CD4-positive, alpha-beta T cell (primary cell): ENCODE measurements at regions not wholly inside any gene's neighbourhood (a gene's known extent, or its start where the extent isn't known, plus 50 kb on each side); places are given as distances from the start of the nearest gene placed in this dataset.

Experiments
- ATAC-seq: fragments of 200-7000 bp; cut with Tn5 transposase; one replicate; pipeline ENCODE4 v1.10.0; 2022; ENCODE audit warnings: mild to moderate bottlenecking; ENCODE audit not compliant: poor library complexity
- CTCF ChIA-PET: fragments of 350-600 bp; sonication (Branson Sonifier 250); formaldehyde crosslinking; loops from one replicate; lab custom pipeline; 2021; ENCODE audit warnings: antibody characterized with exemption, inconsistent platforms; lab: Charles Lee
- POLR2A ChIA-PET: fragments of 350-600 bp; sonication (Branson Sonifier 250); formaldehyde crosslinking; loops from one replicate; lab custom pipeline; 2021; ENCODE audit warnings: antibody characterized with exemption, inconsistent platforms; lab: Charles Lee
- DNase-seq, 14 experiments: peaks; one replicate each; pipeline ENCODE4 v3.0.0-alpha.2; 2013 to 2020; ENCODE audit warnings: mixed read lengths in 2 of 14
- H3K27ac ChIP-seq, 2 donors: one replicate each; pipeline versions ENCODE4 v1.5.1 to v1.7.0; 2013; ENCODE audit warnings: low read length in 2 of 2, low read depth in 1 of 2, mild to moderate bottlenecking in 1 of 2
- H3K27me3 ChIP-seq, 2 experiments: 1 replicate in 1 of 2; 2 replicates in 1 of 2; pipeline versions ENCODE4 v1.6.1 to v1.7.0; 2013; ENCODE audit warnings: low read length in 2 of 2, control low read depth in 1 of 2, mild to moderate bottlenecking in 1 of 2, moderate library complexity in 1 of 2; ENCODE audit not compliant: insufficient read depth in 2 of 2, control insufficient read depth in 1 of 2
- H3K36me3 ChIP-seq: one replicate; pipeline ENCODE4 v1.6.1; 2013; ENCODE audit warnings: low read length, control low read depth; ENCODE audit not compliant: insufficient read depth
- H3K4me1 ChIP-seq: one replicate; pipeline ENCODE4 v1.6.1; 2013; ENCODE audit warnings: low read length, control low read depth; ENCODE audit not compliant: insufficient read depth
- H3K4me3 ChIP-seq: one replicate; pipeline ENCODE4 v1.5.1; 2013; ENCODE audit warnings: mild to moderate bottlenecking, low read length, moderate library complexity
- H3K9me3 ChIP-seq, 2 experiments: 1 replicate in 1 of 2; 2 replicates in 1 of 2; pipeline versions ENCODE4 v1.6.1 to v1.7.0; 2013; ENCODE audit warnings: low read length in 2 of 2, mild to moderate bottlenecking in 2 of 2, control low read depth in 1 of 2, moderate library complexity in 1 of 2; ENCODE audit not compliant: control insufficient read depth in 1 of 2, insufficient read depth in 1 of 2
- H3K27ac Mint-ChIP-seq: one replicate; pipeline ENCODE4 v1.8.0; 2020; ENCODE audit warnings: mixed read lengths
- H3K27me3 Mint-ChIP-seq: one replicate; pipeline ENCODE4 v1.8.0; 2021; ENCODE audit warnings: mixed read lengths
- H3K36me3 Mint-ChIP-seq: one replicate; pipeline ENCODE4 v1.8.0; 2021; ENCODE audit warnings: low read depth, mixed read lengths
- H3K4me1 Mint-ChIP-seq: one replicate; pipeline ENCODE4 v1.8.0; 2021; ENCODE audit warnings: low read depth, mixed read lengths
- H3K4me3 Mint-ChIP-seq: one replicate; pipeline ENCODE4 v1.8.0; 2020; ENCODE audit warnings: mild to moderate bottlenecking, mixed read lengths
- H3K9me3 Mint-ChIP-seq: one replicate; pipeline ENCODE4 v1.8.0; 2020; ENCODE audit warnings: mixed read lengths
- intact Hi-C, 2 experiments: fragments of 100-400 bp; cut with DNase I in 1 of 2; cut with micrococcal nuclease in 1 of 2; formaldehyde crosslinking; loops; one replicate each; pipeline versions ENCODE4 v1.15.1 to v1.9.0; 2023 to 2025; cut with DNase I, micrococcal nuclease
- TF ChIP-seq, protein P1 (sequence below): fragments of 200-600 bp; IDR thresholded peaks from one replicate; pipeline ENCODE4 v1.8.0; 2022; ENCODE audit warnings: antibody characterized with exemption, mild to moderate bottlenecking

DNA sequence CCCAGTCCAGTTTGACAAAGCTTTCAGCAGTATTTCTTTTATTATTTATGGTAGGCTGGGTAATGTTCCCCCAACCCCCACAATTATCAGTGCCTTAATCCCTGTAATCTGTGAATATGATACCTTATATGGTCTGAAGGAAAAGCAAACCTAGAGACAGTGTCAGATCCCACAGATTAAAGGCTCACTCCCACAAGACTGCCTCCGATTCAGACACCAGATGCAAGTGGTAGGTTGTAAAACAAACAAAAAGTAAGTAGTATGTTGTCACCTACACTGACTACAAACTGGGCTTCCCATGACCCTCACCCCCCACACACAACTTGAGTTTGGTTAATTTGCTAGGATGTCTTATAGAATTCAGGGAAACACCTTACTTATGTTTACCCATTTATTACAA lies 201.2 kb downstream of the NSG2 start:
- Mint-ChIP-seq H3K36me3 (no peaks in the 10 kb centered on the region), H3K4me1 (no peaks in the 10 kb centered on the region), H3K4me3 (no peak overlapping the region), H3K27me3 (peaks cover 8% of the 10 kb centered on the region), H3K9me3 (peaks cover 11% of the 10 kb centered on the region), H3K27ac (no peak overlapping the region)
- peaks cover 7 to 8% of the 10 kb centered on the region in 2 experiments for H3K9me3 ChIP-seq
- H3K27ac ChIP-seq, result no peak overlapping the region
- ATAC-seq (no peak), DNase-seq (no peak)
- intact Hi-C loops, result no loop called here
- TF ChIP-seq, protein P1, sequence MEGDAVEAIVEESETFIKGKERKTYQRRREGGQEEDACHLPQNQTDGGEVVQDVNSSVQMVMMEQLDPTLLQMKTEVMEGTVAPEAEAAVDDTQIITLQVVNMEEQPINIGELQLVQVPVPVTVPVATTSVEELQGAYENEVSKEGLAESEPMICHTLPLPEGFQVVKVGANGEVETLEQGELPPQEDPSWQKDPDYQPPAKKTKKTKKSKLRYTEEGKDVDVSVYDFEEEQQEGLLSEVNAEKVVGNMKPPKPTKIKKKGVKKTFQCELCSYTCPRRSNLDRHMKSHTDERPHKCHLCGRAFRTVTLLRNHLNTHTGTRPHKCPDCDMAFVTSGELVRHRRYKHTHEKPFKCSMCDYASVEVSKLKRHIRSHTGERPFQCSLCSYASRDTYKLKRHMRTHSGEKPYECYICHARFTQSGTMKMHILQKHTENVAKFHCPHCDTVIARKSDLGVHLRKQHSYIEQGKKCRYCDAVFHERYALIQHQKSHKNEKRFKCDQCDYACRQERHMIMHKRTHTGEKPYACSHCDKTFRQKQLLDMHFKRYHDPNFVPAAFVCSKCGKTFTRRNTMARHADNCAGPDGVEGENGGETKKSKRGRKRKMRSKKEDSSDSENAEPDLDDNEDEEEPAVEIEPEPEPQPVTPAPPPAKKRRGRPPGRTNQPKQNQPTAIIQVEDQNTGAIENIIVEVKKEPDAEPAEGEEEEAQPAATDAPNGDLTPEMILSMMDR, result no peak
- H3K27me3 ChIP-seq, result no peaks in the 10 kb centered on the region
- H3K36me3 ChIP-seq, result no peaks in the 10 kb centered on the region
- no peak overlapping the region for H3K4me3 ChIP-seq
- CTCF ChIA-PET, result no interaction called here
- POLR2A ChIA-PET, result no interaction called here
- H3K4me1 ChIP-seq, result no peaks in the 10 kb centered on the region

DNA sequence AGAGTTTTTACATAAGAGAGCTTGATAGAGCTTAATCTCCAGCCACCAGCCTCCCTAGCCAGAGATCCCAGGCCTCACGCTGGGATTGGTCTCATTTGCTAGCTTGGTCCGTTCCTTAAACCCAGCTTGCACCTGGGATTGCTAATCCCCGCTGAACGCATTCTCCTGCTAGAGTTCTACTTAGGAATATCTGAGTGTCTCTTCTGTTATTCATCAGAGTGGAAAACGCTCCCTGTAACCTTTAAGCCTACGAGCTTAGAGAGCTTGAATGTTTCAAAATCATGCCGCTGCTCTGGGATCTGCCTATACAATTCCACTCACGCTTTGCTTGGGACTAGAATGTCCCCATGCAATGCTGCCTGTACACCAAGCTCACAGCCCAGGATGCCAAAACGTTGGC lies 201.8 kb downstream of the NSG2 start:
- CTCF ChIA-PET, result no interaction called here
- no peak overlapping the region for H3K4me3 ChIP-seq
- H3K27ac ChIP-seq, result no peak overlapping the region
- no peak for ATAC-seq
- Mint-ChIP-seq H3K4me1 (no peaks in the 10 kb centered on the region), H3K27me3 (peaks cover 8% of the 10 kb centered on the region), H3K27ac (no peak overlapping the region), H3K4me3 (no peak overlapping the region), H3K9me3 (peaks cover 11% of the 10 kb centered on the region), H3K36me3 (no peaks in the 10 kb centered on the region)
- TF ChIP-seq, protein P1, result no peak
- POLR2A ChIA-PET, result no interaction called here
- H3K4me1 ChIP-seq, result no peaks in the 10 kb centered on the region
- intact Hi-C loops, result no loop called here
- DNase-seq, result no peak
- no peaks in the 10 kb centered on the region for H3K27me3 ChIP-seq
- H3K9me3 ChIP-seq, result peaks cover 7 to 8% of the 10 kb centered on the region in 2 experiments
- H3K36me3 ChIP-seq, result no peaks in the 10 kb centered on the region

DNA sequence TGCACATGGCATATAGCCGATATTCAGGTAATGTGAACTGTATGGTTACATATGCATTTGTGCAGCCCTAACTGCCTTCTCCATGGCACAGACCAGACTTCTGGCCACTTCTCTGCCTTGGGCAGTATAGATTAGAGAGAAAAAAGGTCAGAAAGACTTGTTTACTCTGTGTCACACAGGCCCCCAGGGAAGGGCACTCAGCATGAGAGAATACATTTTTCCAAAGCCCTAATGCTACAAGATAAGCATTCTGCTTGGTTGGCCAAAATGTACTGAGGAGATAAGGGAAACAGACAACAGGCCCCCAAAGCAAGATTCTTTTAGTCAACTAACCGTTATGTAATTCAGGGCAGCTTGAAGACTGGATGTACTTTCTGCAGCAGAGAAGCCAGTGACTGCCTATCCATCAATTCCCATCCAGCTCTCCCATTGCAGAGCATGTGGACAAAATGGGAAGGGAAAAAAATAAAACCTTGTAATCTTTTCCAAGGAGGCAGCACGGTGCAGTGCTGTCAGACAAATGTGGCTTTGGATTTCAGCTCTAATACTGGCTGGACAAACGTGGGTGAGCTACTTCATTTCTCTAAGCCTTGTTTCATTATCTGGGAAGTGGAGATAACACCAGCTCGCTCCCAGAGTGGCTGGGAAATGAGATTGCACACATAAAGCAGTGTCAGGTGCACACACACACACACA lies 205.9 kb downstream of the NSG2 start:
- TF ChIP-seq, protein P1, result no peak
- ATAC-seq, result no peak
- Histone ChIP-seq H3K9me3 (peaks cover 0 to 3% of the 10 kb centered on the region in 2 experiments), H3K27me3 (no peaks in the 10 kb centered on the region), H3K4me1 (no peaks in the 10 kb centered on the region), H3K36me3 (no peaks in the 10 kb centered on the region), H3K4me3 (no peak overlapping the region), H3K27ac (no peak overlapping the region)
- H3K36me3 Mint-ChIP-seq, result no peaks in the 10 kb centered on the region
- no peak overlapping the region for H3K27ac Mint-ChIP-seq
- CTCF ChIA-PET, result no interaction called here
- no peaks in the 10 kb centered on the region for H3K4me1 Mint-ChIP-seq
- H3K27me3 Mint-ChIP-seq, result peaks cover 14% of the 10 kb centered on the region
- intact Hi-C loops, result no loop called here
- no peak for DNase-seq
- H3K4me3 Mint-ChIP-seq, result no peak overlapping the region
- POLR2A ChIA-PET, result no interaction called here
- no peaks in the 10 kb centered on the region for H3K9me3 Mint-ChIP-seq
